ENCODE measurements at regions not wholly inside any gene's neighbourhood (a gene's known extent, or its start where the extent isn't known, plus 50 kb on each side); places are given as distances from the start of the nearest gene placed in this dataset.

DNA sequence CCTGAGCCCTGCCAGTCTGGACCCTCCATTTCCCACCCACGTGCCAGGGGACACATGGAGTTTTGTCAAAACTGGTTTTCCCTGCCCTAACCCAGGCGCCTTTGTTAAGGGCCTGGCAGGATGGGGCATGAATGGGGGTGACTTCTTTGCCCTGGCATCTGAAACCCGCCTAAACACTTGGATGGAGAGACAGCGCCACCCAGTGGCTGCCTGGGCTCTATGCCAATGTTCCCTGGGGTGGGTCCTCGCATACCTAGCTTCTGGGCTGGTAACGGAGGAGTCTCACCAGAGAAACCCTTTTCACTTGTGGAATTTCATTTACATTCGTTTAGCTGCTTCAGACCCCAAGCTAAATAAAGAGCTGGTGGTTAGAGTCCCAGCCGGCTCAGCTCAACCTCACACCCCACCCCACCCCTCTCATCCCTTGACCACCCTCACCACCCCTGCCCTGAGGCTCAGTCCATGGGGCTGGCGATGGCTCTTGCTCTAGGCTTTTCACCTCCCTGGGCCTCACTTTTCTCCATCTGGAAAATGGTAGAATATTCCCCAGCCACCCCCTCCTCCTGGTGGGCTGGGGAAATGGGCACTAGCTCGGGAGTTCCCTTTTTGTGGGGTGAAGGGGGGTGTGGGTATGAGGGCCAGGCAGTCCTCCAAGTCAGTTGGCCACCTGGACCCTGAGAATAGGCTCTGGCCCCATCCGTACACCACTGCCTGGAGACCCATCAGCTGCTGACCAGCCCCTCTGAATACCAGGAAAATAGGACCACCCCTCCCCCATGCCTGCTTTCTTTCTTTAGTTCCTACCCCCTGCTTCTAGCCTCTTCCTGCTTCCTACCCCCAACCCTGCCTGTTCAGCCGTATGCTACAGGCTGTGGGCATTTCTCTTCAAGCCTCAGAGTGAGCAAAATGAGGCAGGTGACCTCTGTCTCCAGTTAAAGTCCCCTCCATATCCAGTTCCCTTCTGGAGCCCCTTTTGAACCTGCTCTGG is 57.1 kb upstream of the PJA1 start:
- Histone ChIP-seq H2AFZ (ENCODE audit: low read length) (no peak overlapping the region), H2BK120ac (ENCODE audit: low read depth, low read length, poor library complexity, severe bottlenecking) (no peak overlapping the region), H3K9ac (ENCODE audit: extremely low read depth, insufficient read length, low read length) (no peak overlapping the region), H3K56ac (ENCODE audit: insufficient read length, low read depth, low read length) (no peak overlapping the region), H3K23ac (ENCODE audit: insufficient read length, low read depth, low read length) (no peak overlapping the region), H3K14ac (ENCODE audit: insufficient read depth, low read length) (no peak overlapping the region), H4K20me1 (ENCODE audit: control insufficient read depth, insufficient read depth, insufficient read length) (no peaks in the 10 kb centered on the region), H4K8ac (replicated peaks; ENCODE audit: insufficient read length, low read depth, low read length) (no peak overlapping the region), H2BK12ac (ENCODE audit: insufficient read length, low read depth, low read length) (no peak overlapping the region), H4K91ac (ENCODE audit: insufficient read length, low read depth, low read length) (no peak overlapping the region), H2BK15ac (ENCODE audit: low read depth, low read length) (no peak overlapping the region), H2BK5ac (ENCODE audit: insufficient read length, low read length) (no peak overlapping the region), H2BK20ac (ENCODE audit: low read depth, low read length, poor library complexity, severe bottlenecking) (no peak overlapping the region), H3K23me2 (ENCODE audit: insufficient read length, low read depth, low read length, poor library complexity, severe bottlenecking) (no peaks in the 10 kb centered on the region), H3K79me1 (ENCODE audit: insufficient read depth, low read depth, low read length, poor library complexity, severe bottlenecking) (no peaks in the 10 kb centered on the region), H3K4me1 (ENCODE audit: insufficient read depth, low read length) (no peaks in the 10 kb centered on the region; the same call in 1 of the 2 replicates), H3K9me3 (ENCODE audit: control insufficient read depth, low read depth, low read length) (no peaks in the 10 kb centered on the region), H3K18ac (ENCODE audit: insufficient read length, low read depth, low read length) (no peak overlapping the region), H2AK5ac (ENCODE audit: insufficient read length, low read length) (no peak overlapping the region), H3K4ac (ENCODE audit: low read depth, low read length) (no peak overlapping the region), H3T11ph (ENCODE audit: low read length) (no peak overlapping the region), H3K79me2 (ENCODE audit: insufficient read depth, low read length) (no peaks in the 10 kb centered on the region), H3K4me2 (ENCODE audit: insufficient read depth, insufficient read length, low read length) (peak overlapping the region; percentile 51), H3K27ac (ENCODE audit: insufficient read length, low read depth, low read length) (no peak overlapping the region), H3K27me3 (ENCODE audit: insufficient read depth, low read length) (peaks cover 14% of the 10 kb centered on the region), H4K5ac (ENCODE audit: insufficient read length, low read depth, low read length) (no peak overlapping the region)
- H3K36me3 Mint-ChIP-seq (ENCODE audit: insufficient read depth in 1 of 3, low read depth in 3 of 3) = peaks cover 0 to 3% (median 0%) of the 10 kb centered on the region in 3 experiments; a peak in 2 of 7 replicates
- TF ChIP-seq CTCF (conservative IDR thresholded peaks at IDR 0.05) = peak; percentile 80
- H3K9me3 Mint-ChIP-seq = peaks cover 43 to 48% of the 10 kb centered on the region in 2 experiments
- H3K4me3 Mint-ChIP-seq = peak overlapping the region; percentile 22 to 64; a peak in 4 of 5 replicates
- H3K27ac Mint-ChIP-seq = peak overlapping the region in 1 of 3 experiments; percentile 12; a peak in 1 of 7 replicates
- peaks cover 71% of the 10 kb centered on the region for H3K27me3 Mint-ChIP-seq (ENCODE audit: low read depth)
- peak; percentile 88 for DNase-seq
- peaks cover 8 to 12% of the 10 kb centered on the region in 2 experiments for H3K4me1 Mint-ChIP-seq
- no CpG with 5 or more reads among the region's 12 CpGs for WGBS (ENCODE audit: extremely low coverage, insufficient read length, low lambda C conversion rate)
